NT2/D1 (cell line): ENCODE measurements at regions not wholly inside any gene's neighbourhood (a gene's known extent, or its start where the extent isn't known, plus 50 kb on each side); places are given as distances from the start of the nearest gene placed in this dataset.

ENCODE experiments used
- DNase-seq: peaks from one replicate; pipeline ENCODE4 v3.0.0-alpha.2; 2011; ENCODE audit warnings: low read depth, low spot score
- H3K27me3 ChIP-seq: 2 replicates; pipeline ENCODE4 v1.6.0; 2011; ENCODE audit warnings: mild to moderate bottlenecking; ENCODE audit not compliant: insufficient read length, insufficient read depth
- H3K36me3 ChIP-seq: 2 replicates; pipeline ENCODE4 v1.6.1; 2011; ENCODE audit warnings: mild to moderate bottlenecking, low read length, mixed read lengths; ENCODE audit not compliant: insufficient read depth, insufficient read length
- H3K4me1 ChIP-seq: 2 replicates; pipeline ENCODE4 v1.5.1; 2011; ENCODE audit not compliant: insufficient read depth, insufficient read length
- H3K4me3 ChIP-seq: 2 replicates; pipeline ENCODE4 v1.5.1; 2011; ENCODE audit warnings: low read depth; ENCODE audit not compliant: insufficient read length
- H3K9ac ChIP-seq: 2 replicates; pipeline ENCODE4 v1.6.0; 2011; ENCODE audit warnings: low read depth; ENCODE audit not compliant: insufficient read length
- H3K9me3 ChIP-seq: 2 replicates; pipeline ENCODE4 v1.5.1; 2011; ENCODE audit warnings: mild to moderate bottlenecking, low read length; ENCODE audit not compliant: insufficient read depth
- SUZ12 ChIP-seq: IDR thresholded peaks from 2 replicates; pipeline ENCODE4 v1.6.1; 2011; ENCODE audit not compliant: insufficient read length, insufficient read depth; ENCODE audit errors: extremely low read depth
- YY1 ChIP-seq: IDR thresholded peaks from 2 replicates; pipeline ENCODE4 v1.6.1; 2011; ENCODE audit not compliant: insufficient read length, insufficient read depth
- ZNF274 ChIP-seq: IDR thresholded peaks from 2 replicates; pipeline ENCODE4 v1.6.1; 2011; ENCODE audit warnings: mild to moderate bottlenecking, low read depth, low read length

- no peak for DNase-seq
- H3K36me3 ChIP-seq: no peaks in the 10 kb centered on the region
- no peaks in the 10 kb centered on the region for H3K27me3 ChIP-seq
- no peak overlapping the region for H3K9ac ChIP-seq
- no peaks in the 10 kb centered on the region for H3K9me3 ChIP-seq
- H3K4me1 ChIP-seq: no peaks in the 10 kb centered on the region
- TF ChIP-seq ZNF274 (no peak), SUZ12 (no peak), YY1 (no peak)
- H3K4me3 ChIP-seq: no peak overlapping the region
These were observed 61.6 kb upstream of the DHX15 start for GRCh38 chr4:24645765-24646550.

- no peaks in the 10 kb centered on the region for H3K27me3 ChIP-seq
- no peak overlapping the region for H3K4me3 ChIP-seq
- TF ChIP-seq YY1 (no peak), ZNF274 (no peak), SUZ12 (no peak)
- H3K4me1 ChIP-seq: no peaks in the 10 kb centered on the region
- no peak for DNase-seq
- H3K9ac ChIP-seq: no peak overlapping the region
- no peaks in the 10 kb centered on the region for H3K36me3 ChIP-seq
- no peaks in the 10 kb centered on the region for H3K9me3 ChIP-seq
These were observed 62.6 kb upstream of the DHX15 start for GRCh38 chr4:24646798-24647460.

GRCh38 chr4:24650849-24651640, 66.7 kb upstream of the DHX15 start:
- no peak for DNase-seq
- Histone ChIP-seq H3K4me3 (no peak overlapping the region), H3K27me3 (no peaks in the 10 kb centered on the region), H3K9ac (no peak overlapping the region), H3K36me3 (no peaks in the 10 kb centered on the region), H3K9me3 (no peaks in the 10 kb centered on the region), H3K4me1 (no peaks in the 10 kb centered on the region)
- TF ChIP-seq YY1 (no peak), ZNF274 (no peak), SUZ12 (no peak)

GRCh38 chr4:24655326-24655725, 71.0 kb upstream of the DHX15 start:
- Histone ChIP-seq H3K27me3 (no peaks in the 10 kb centered on the region), H3K9ac (no peak overlapping the region), H3K4me1 (no peaks in the 10 kb centered on the region), H3K9me3 (no peaks in the 10 kb centered on the region), H3K4me3 (no peak overlapping the region), H3K36me3 (no peaks in the 10 kb centered on the region)
- DNase-seq: no peak
- TF ChIP-seq SUZ12: no peak
- no peak for TF ChIP-seq YY1
- no peak for TF ChIP-seq ZNF274

DNA sequence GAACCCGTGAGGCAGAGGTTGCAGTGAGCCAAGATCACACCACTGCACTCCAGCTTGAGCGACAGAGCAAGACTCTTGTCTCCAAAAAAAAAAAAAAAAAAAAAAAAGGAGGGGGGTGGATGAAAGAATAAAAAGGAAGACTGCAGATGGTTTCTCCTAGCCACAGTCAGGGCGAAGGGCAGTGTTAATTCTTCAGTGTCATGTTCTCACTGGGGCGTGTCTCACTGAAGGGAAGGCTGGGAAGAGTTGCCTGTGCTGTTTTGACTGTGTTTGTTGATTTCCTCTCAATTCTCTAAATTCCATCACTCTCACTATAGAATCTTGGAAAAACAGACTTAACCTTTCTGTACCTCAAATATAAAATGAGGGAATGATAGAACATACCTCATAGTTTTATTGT, 71.6 kb upstream of the DHX15 start:
- Histone ChIP-seq H3K36me3 (no peaks in the 10 kb centered on the region), H3K27me3 (no peaks in the 10 kb centered on the region), H3K4me3 (no peak overlapping the region), H3K9me3 (no peaks in the 10 kb centered on the region), H3K9ac (no peak overlapping the region), H3K4me1 (peaks cover under 1% of the 10 kb centered on the region)
- DNase-seq: no peak
- no peak for TF ChIP-seq YY1
- TF ChIP-seq SUZ12: no peak
- TF ChIP-seq ZNF274: no peak

- TF ChIP-seq SUZ12: no peak
- TF ChIP-seq ZNF274: no peak
- no peak for TF ChIP-seq YY1
- Histone ChIP-seq H3K36me3 (no peaks in the 10 kb centered on the region), H3K9me3 (no peaks in the 10 kb centered on the region), H3K9ac (no peak overlapping the region), H3K4me1 (peaks cover 6% of the 10 kb centered on the region), H3K27me3 (no peaks in the 10 kb centered on the region), H3K4me3 (no peak overlapping the region)
- DNase-seq: no peak
These were observed 72.6 kb upstream of the DHX15 start for GRCh38 chr4:24656906-24657305.
